ENCODE measurements at regions not wholly inside any gene's neighbourhood (a gene's known extent, or its start where the extent isn't known, plus 50 kb on each side); places are given as distances from the start of the nearest gene placed in this dataset.

DNA sequence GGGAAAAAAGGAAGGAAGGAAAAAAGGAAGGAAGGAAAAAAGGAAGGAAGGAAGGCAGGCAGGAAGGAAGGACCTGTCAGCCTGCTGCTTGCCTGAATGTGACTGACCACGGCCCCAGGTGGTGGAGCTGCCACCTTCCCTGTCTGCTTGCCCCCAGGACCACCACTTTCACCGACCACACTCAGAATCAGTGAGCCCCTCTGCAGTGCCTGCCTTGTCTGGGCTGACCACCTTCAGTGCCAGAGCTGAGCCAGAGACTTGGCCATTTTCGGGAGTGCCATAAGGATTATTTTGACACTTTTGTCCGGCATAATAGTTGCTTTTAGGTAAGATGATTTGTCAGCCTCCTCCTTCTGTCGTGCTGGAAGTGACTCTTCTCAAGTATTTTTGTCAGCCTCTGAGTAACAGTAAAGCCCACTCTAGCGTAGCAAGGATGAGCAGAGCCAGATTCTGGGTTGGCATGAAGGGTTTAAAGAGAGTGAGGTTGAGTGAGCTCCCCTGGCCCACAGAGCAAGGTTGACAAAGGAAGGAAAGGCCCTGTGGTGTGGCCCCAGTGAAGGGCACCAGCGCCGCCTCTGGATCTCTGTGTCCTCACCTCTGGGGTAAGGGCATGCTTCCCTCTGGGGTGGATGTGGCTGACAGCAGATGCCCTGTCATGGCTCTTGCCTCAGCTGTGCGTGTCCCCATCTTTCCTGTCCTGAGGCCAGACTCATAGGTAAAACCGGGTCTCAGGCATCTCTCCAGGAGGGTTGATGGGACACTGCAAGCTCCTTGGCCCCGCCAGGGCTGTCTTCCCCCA, 214.7 kb upstream of the FOXQ1 start:
- TF ChIP-seq POLR2A (IDR thresholded peaks at IDR 0.05) (no peak), POLR2AphosphoS5 (IDR thresholded peaks at IDR 0.05) (no peak), EP300 (IDR thresholded peaks at IDR 0.05) (no peak)
- TF ChIP-seq, protein P1, sequence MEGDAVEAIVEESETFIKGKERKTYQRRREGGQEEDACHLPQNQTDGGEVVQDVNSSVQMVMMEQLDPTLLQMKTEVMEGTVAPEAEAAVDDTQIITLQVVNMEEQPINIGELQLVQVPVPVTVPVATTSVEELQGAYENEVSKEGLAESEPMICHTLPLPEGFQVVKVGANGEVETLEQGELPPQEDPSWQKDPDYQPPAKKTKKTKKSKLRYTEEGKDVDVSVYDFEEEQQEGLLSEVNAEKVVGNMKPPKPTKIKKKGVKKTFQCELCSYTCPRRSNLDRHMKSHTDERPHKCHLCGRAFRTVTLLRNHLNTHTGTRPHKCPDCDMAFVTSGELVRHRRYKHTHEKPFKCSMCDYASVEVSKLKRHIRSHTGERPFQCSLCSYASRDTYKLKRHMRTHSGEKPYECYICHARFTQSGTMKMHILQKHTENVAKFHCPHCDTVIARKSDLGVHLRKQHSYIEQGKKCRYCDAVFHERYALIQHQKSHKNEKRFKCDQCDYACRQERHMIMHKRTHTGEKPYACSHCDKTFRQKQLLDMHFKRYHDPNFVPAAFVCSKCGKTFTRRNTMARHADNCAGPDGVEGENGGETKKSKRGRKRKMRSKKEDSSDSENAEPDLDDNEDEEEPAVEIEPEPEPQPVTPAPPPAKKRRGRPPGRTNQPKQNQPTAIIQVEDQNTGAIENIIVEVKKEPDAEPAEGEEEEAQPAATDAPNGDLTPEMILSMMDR (IDR thresholded peaks at IDR 0.05), result no peak
